RWPE2 (cell line): ENCODE measurements at regions not wholly inside any gene's neighbourhood (a gene's known extent, or its start where the extent isn't known, plus 50 kb on each side); places are given as distances from the start of the nearest gene placed in this dataset.
"Not testable (repeated sequence)": the region's sequence is repeated elsewhere in the genome, so short reads cannot be mapped to it uniquely, and the experiment has no call there.

ENCODE experiments used
- ATAC-seq: fragments of 200-7000 bp; cut with Tn5 transposase; 3 replicates; pipeline ENCODE4 v1.9.1; 2021; ENCODE audit warnings: low read depth
- DNase-seq: peaks from one replicate; pipeline ENCODE4 v3.0.0-alpha.2; 2020; ENCODE audit warnings: low spot score
- H3K27ac ChIP-seq: fragments of 450-650 bp; 2 replicates; pipeline ENCODE4 v1.5.1; 2017; ENCODE audit warnings: mild to moderate bottlenecking; ENCODE audit not compliant: poor library complexity, severe bottlenecking
- H3K27me3 ChIP-seq: fragments of 250-450 bp; sonication (Bioruptor Pico); 2 replicates; pipeline ENCODE4 v1.5.1; 2021; ENCODE audit warnings: mild to moderate bottlenecking, moderate library complexity; ENCODE audit not compliant: insufficient read depth, poor library complexity, severe bottlenecking
- H3K36me3 ChIP-seq: fragments of 250-450 bp; sonication (Bioruptor Pico); 2 replicates; pipeline ENCODE4 v1.5.1; 2020; ENCODE audit warnings: low read depth, mild to moderate bottlenecking, moderate library complexity
- H3K4me1 ChIP-seq: fragments of 250-450 bp; sonication (Bioruptor Pico); 2 replicates; pipeline ENCODE4 v1.5.1; 2021; ENCODE audit warnings: mild to moderate bottlenecking, moderate library complexity; ENCODE audit not compliant: insufficient read depth, poor library complexity, severe bottlenecking
- H3K4me3 ChIP-seq: fragments of 250-450 bp; sonication (Bioruptor Pico); 2 replicates; pipeline ENCODE4 v1.5.1; 2021; ENCODE audit warnings: mild to moderate bottlenecking, moderate library complexity; ENCODE audit not compliant: severe bottlenecking
- H3K9me3 ChIP-seq: fragments of 250-450 bp; sonication (Bioruptor Pico); 2 replicates; pipeline ENCODE4 v1.5.1; 2021; ENCODE audit warnings: mild to moderate bottlenecking, moderate library complexity; ENCODE audit not compliant: severe bottlenecking
- CTCF ChIP-seq: fragments of 450-650 bp; IDR thresholded peaks from one replicate; pipeline ENCODE4 v1.5.1; 2017; ENCODE audit warnings: mild to moderate bottlenecking, moderate library complexity; ENCODE audit not compliant: poor library complexity, severe bottlenecking

- no peak for TF ChIP-seq CTCF
- no peaks in the 10 kb centered on the region for H3K4me1 ChIP-seq
- H3K27me3 ChIP-seq: no peaks in the 10 kb centered on the region
- H3K36me3 ChIP-seq: no peaks in the 10 kb centered on the region
- H3K4me3 ChIP-seq: no peak overlapping the region
- no peak for ATAC-seq
- H3K27ac ChIP-seq: no peak overlapping the region
- DNase-seq: no peak
- no peaks in the 10 kb centered on the region for H3K9me3 ChIP-seq
These were observed 268.0 kb downstream of the BTG1 start for GRCh38 chr12:91877456-91878235.

- Histone ChIP-seq H3K27me3 (no peaks in the 10 kb centered on the region), H3K9me3 (no peaks in the 10 kb centered on the region), H3K27ac (no peak overlapping the region), H3K4me1 (no peaks in the 10 kb centered on the region), H3K36me3 (no peaks in the 10 kb centered on the region), H3K4me3 (no peak overlapping the region)
- DNase-seq (no peak), ATAC-seq (no peak)
- TF ChIP-seq CTCF: no peak
These were observed 268.6 kb downstream of the BTG1 start for GRCh38 chr12:91877022-91877421.

- H3K9me3 ChIP-seq, H3K27me3 ChIP-seq, ATAC-seq, DNase-seq, H3K36me3 ChIP-seq, H3K27ac ChIP-seq, H3K4me1 ChIP-seq, H3K4me3 ChIP-seq: not testable (repeated sequence)
These were observed 270.0 kb downstream of the BTG1 start for GRCh38 chr12:91875671-91876070.

- Histone ChIP-seq H3K4me3 (no peak overlapping the region), H3K27ac (no peak overlapping the region), H3K9me3 (no peaks in the 10 kb centered on the region), H3K4me1 (no peaks in the 10 kb centered on the region), H3K36me3 (no peaks in the 10 kb centered on the region), H3K27me3 (no peaks in the 10 kb centered on the region)
- ATAC-seq (no peak), DNase-seq (no peak)
- no peak for TF ChIP-seq CTCF
These were observed 271.4 kb downstream of the BTG1 start for GRCh38 chr12:91874086-91874865.

GRCh38 chr12:91871751-91872150, 273.9 kb downstream of the BTG1 start:
- Histone ChIP-seq H3K4me1 (no peaks in the 10 kb centered on the region), H3K9me3 (no peaks in the 10 kb centered on the region), H3K27ac (no peak overlapping the region), H3K27me3 (no peaks in the 10 kb centered on the region), H3K36me3 (no peaks in the 10 kb centered on the region), H3K4me3 (no peak overlapping the region)
- DNase-seq: no peak
- no peak for ATAC-seq
- TF ChIP-seq CTCF: no peak
